HG03064 (cell line): ENCODE measurements at regions not wholly inside any gene's neighbourhood (a gene's known extent, or its start where the extent isn't known, plus 50 kb on each side); places are given as distances from the start of the nearest gene placed in this dataset.
"Not testable (repeated sequence)": the region's sequence is repeated elsewhere in the genome, so short reads cannot be mapped to it uniquely, and the experiment has no call there.

ENCODE experiments used
- ATAC-seq: cut with Tn5 transposase; IDR thresholded peaks from one replicate; pipeline ENCODE4 v1.9.1; 2021; ENCODE audit warnings: low read depth; ENCODE audit not compliant: unreplicated experiment

GRCh38 chr6:134680433-134680832 is 269.5 kb downstream of the ALDH8A1 start:
- no peak for ATAC-seq

- no peak for ATAC-seq
Measured at GRCh38 chr6:134680021-134680420, 269.9 kb downstream of the ALDH8A1 start.

- ATAC-seq, result no peak
Measured at GRCh38 chr6:134678436-134678889, 271.4 kb downstream of the ALDH8A1 start.

GRCh38 chr6:134676307-134677281 is 273.3 kb downstream of the ALDH8A1 start:
- ATAC-seq, result no peak

- ATAC-seq, result no peak
Measured at GRCh38 chr6:134675110-134676054, 274.5 kb downstream of the ALDH8A1 start.

GRCh38 chr6:134674562-134674961 is 275.3 kb downstream of the ALDH8A1 start:
- no peak for ATAC-seq

GRCh38 chr6:134669485-134669884 is 280.4 kb downstream of the ALDH8A1 start:
- no peak for ATAC-seq

- no peak for ATAC-seq
Measured at GRCh38 chr6:134667111-134667510, 282.8 kb downstream of the ALDH8A1 start.

- ATAC-seq, result no peak
Measured at GRCh38 chr6:134666125-134666524, 283.8 kb downstream of the ALDH8A1 start.

- no peak for ATAC-seq
Measured at GRCh38 chr6:134665029-134665723, 284.7 kb downstream of the ALDH8A1 start.

- no peak for ATAC-seq
Measured at GRCh38 chr6:134663800-134664535, 285.9 kb downstream of the ALDH8A1 start.

GRCh38 chr6:134663356-134663755 is 286.5 kb downstream of the ALDH8A1 start:
- no peak for ATAC-seq

GRCh38 chr6:134662077-134662700 is 287.7 kb downstream of the ALDH8A1 start:
- no peak for ATAC-seq

GRCh38 chr6:134659885-134660284 is 290.0 kb downstream of the ALDH8A1 start:
- ATAC-seq, result not testable (repeated sequence)

GRCh38 chr6:134658596-134658995 is 291.3 kb downstream of the ALDH8A1 start:
- ATAC-seq, result no peak

GRCh38 chr6:134657751-134658527 is 292.0 kb downstream of the ALDH8A1 start:
- no peak for ATAC-seq

GRCh38 chr6:134657343-134657742 is 292.6 kb downstream of the ALDH8A1 start:
- no peak for ATAC-seq

- no peak for ATAC-seq
Measured at GRCh38 chr6:134654751-134655150, 295.1 kb downstream of the ALDH8A1 start.

- ATAC-seq, result no peak
Measured at GRCh38 chr6:134651519-134651918, 298.4 kb downstream of the ALDH8A1 start.
